ENCODE measurements at regions not wholly inside any gene's neighbourhood (a gene's known extent, or its start where the extent isn't known, plus 50 kb on each side); places are given as distances from the start of the nearest gene placed in this dataset.

DNA sequence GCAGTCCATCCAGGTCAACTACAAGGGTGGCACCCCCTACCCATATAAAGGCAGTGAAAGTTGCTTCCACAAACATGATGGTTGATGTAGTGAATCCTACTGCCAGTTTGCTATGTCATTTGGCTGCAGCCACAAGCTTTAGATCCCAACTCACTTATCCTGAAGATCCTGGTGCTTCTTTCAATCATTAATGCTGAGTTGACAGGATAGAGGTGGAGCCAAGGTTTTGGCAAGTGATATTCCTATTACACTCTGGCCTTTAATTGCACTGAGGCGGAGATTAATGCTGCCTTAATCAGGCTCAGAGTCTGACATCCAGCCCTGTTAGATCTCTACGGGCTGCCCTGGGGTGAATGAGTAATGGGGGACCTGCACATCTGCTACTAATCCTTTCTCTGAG lies 542.4 kb upstream of the ARX start:
- POLR2A ChIA-PET: no interaction called here
- Histone ChIP-seq H3K4me3 (ENCODE audit: control insufficient read depth in 1 of 7, extremely low read depth in 1 of 7, insufficient read depth in 4 of 7, low read depth in 2 of 7, low read length in 6 of 7) (no peak overlapping the region), H3K36me3 (ENCODE audit: control insufficient read depth in 4 of 4, insufficient read depth in 4 of 4, low read length in 3 of 4) (no peaks in the 10 kb centered on the region), H3K27ac (ENCODE audit: insufficient read depth in 1 of 2, low read depth in 1 of 2, low read length in 2 of 2, poor library complexity in 1 of 2, severe bottlenecking in 2 of 2) (no peak overlapping the region), H3K4me1 (ENCODE audit: control extremely low read depth in 1 of 4, control insufficient read depth in 4 of 4, insufficient read depth in 4 of 4, low read length in 3 of 4) (no peaks in the 10 kb centered on the region), H3K9me3 (ENCODE audit: control extremely low read depth in 1 of 5, control insufficient read depth in 4 of 5, insufficient read depth in 2 of 5, low read depth in 1 of 5, low read length in 4 of 5) (no peaks in the 10 kb centered on the region), H3K27me3 (replicated peaks in 2 of 5; ENCODE audit: control insufficient read depth in 4 of 5, insufficient read depth in 5 of 5, low read length in 4 of 5) (no peaks in the 10 kb centered on the region)
- CTCF ChIA-PET: no interaction called here
- WGBS (ENCODE audit: insufficient coverage): 85% methylated on average over 2 of the region's 2 CpGs
- DNase-seq: no peak

DNA sequence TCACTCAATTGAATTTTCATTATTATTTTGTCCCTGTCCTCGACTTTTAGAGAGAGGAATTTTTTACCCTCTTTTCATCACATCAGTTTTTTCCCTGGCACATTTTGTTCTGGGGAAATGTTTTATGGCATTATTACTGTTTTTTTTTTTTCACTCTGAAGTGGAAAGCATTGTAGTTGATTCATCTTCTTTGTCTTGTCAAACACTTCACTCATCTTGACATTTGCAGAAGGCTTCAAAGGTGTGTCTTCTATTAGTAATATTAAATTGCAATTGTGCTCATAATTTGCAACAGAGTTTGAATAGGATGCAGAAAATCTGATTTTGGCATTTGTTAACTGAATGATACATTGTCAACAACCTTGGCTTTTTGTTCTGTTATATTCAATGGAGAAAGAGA lies 545.4 kb upstream of the ARX start:
- Histone ChIP-seq H3K9me3 (ENCODE audit: control extremely low read depth in 1 of 5, control insufficient read depth in 4 of 5, insufficient read depth in 2 of 5, low read depth in 1 of 5, low read length in 4 of 5) (no peaks in the 10 kb centered on the region), H3K4me3 (ENCODE audit: control insufficient read depth in 1 of 7, extremely low read depth in 1 of 7, insufficient read depth in 4 of 7, low read depth in 2 of 7, low read length in 6 of 7) (no peak overlapping the region), H3K36me3 (ENCODE audit: control insufficient read depth in 4 of 4, insufficient read depth in 4 of 4, low read length in 3 of 4) (no peaks in the 10 kb centered on the region), H3K4me1 (ENCODE audit: control extremely low read depth in 1 of 4, control insufficient read depth in 4 of 4, insufficient read depth in 4 of 4, low read length in 3 of 4) (no peaks in the 10 kb centered on the region), H3K27me3 (replicated peaks in 2 of 5; ENCODE audit: control insufficient read depth in 4 of 5, insufficient read depth in 5 of 5, low read length in 4 of 5) (no peaks in the 10 kb centered on the region), H3K27ac (ENCODE audit: insufficient read depth in 1 of 2, low read depth in 1 of 2, low read length in 2 of 2, poor library complexity in 1 of 2, severe bottlenecking in 2 of 2) (no peak overlapping the region)
- POLR2A ChIA-PET: interaction anchor here (0.8 kb wide), 1 partner anchor 301 kb away, joined by 4 read pairs; no protein-coding TSS in a partner anchor
- no peak for DNase-seq
- CTCF ChIA-PET: no interaction called here
- no CpG with 5 or more reads among the region's 1 CpG for WGBS (ENCODE audit: insufficient coverage)

DNA sequence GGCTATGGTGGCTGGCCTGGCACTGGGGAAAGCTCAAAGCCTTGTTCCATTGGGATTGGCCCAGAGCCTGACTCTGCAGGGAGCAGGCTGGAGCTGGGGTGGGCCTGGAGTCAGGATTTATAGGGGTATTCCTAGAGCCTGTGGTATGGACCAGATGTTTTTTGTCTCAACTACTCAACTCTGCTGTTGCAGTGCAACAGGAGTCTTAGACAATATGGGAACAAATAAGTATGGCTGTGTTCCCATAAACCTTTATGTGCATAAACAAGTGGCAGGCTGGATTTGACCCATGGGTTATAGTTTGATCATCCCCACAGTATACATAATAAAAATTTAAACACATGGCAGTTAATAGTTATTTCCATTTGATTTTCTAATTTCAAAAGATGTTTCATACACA lies 557.9 kb upstream of the ARX start:
- no peaks in the 10 kb centered on the region for H3K4me1 ChIP-seq (ENCODE audit: control extremely low read depth in 1 of 4, control insufficient read depth in 4 of 4, insufficient read depth in 4 of 4, low read length in 3 of 4)
- no peaks in the 10 kb centered on the region for H3K36me3 ChIP-seq (ENCODE audit: control insufficient read depth in 4 of 4, insufficient read depth in 4 of 4, low read length in 3 of 4)
- H3K27me3 ChIP-seq (replicated peaks in 2 of 5; ENCODE audit: control insufficient read depth in 4 of 5, insufficient read depth in 5 of 5, low read length in 4 of 5): no peaks in the 10 kb centered on the region
- no peak overlapping the region for H3K27ac ChIP-seq (ENCODE audit: insufficient read depth in 1 of 2, low read depth in 1 of 2, low read length in 2 of 2, poor library complexity in 1 of 2, severe bottlenecking in 2 of 2)
- DNase-seq: no peak
- CTCF ChIA-PET: no interaction called here
- POLR2A ChIA-PET: no interaction called here
- no peak overlapping the region for H3K4me3 ChIP-seq (ENCODE audit: control insufficient read depth in 1 of 7, extremely low read depth in 1 of 7, insufficient read depth in 4 of 7, low read depth in 2 of 7, low read length in 6 of 7)
- no peaks in the 10 kb centered on the region for H3K9me3 ChIP-seq (ENCODE audit: control extremely low read depth in 1 of 5, control insufficient read depth in 4 of 5, insufficient read depth in 2 of 5, low read depth in 1 of 5, low read length in 4 of 5)

DNA sequence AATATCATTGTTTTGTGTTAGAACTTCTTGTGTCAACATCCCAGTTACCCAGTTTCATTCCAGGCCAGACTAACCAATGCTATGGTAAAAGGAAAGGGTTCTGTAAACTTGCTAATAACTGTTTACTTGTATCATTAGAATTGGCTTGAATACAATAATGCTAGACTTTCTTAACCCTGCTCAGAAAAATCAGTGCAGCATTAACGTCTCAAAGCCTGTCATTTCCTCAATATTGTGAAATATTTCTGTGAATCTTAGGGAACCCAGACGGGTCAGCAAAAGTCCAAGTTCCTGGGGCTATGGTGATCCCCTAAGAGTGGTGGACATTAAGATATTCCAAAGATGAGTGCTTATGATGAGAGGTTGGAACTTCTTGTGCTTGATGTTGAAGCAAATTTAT lies 541.2 kb upstream of the MAGEB18 start:
- ChIA-PET CTCF (no interaction called here), POLR2A (no interaction called here)
- no CpG with 5 or more reads among the region's 2 CpGs for WGBS (ENCODE audit: insufficient coverage)
- Histone ChIP-seq H3K36me3 (ENCODE audit: control insufficient read depth in 4 of 4, insufficient read depth in 4 of 4, low read length in 3 of 4) (no peaks in the 10 kb centered on the region), H3K4me1 (ENCODE audit: control extremely low read depth in 1 of 4, control insufficient read depth in 4 of 4, insufficient read depth in 4 of 4, low read length in 3 of 4) (no peaks in the 10 kb centered on the region), H3K9me3 (ENCODE audit: control extremely low read depth in 1 of 5, control insufficient read depth in 4 of 5, insufficient read depth in 2 of 5, low read depth in 1 of 5, low read length in 4 of 5) (no peaks in the 10 kb centered on the region), H3K27me3 (replicated peaks in 2 of 5; ENCODE audit: control insufficient read depth in 4 of 5, insufficient read depth in 5 of 5, low read length in 4 of 5) (no peaks in the 10 kb centered on the region), H3K27ac (ENCODE audit: insufficient read depth in 1 of 2, low read depth in 1 of 2, low read length in 2 of 2, poor library complexity in 1 of 2, severe bottlenecking in 2 of 2) (no peak overlapping the region), H3K4me3 (ENCODE audit: control insufficient read depth in 1 of 7, extremely low read depth in 1 of 7, insufficient read depth in 4 of 7, low read depth in 2 of 7, low read length in 6 of 7) (no peak overlapping the region)
- no peak for DNase-seq

DNA sequence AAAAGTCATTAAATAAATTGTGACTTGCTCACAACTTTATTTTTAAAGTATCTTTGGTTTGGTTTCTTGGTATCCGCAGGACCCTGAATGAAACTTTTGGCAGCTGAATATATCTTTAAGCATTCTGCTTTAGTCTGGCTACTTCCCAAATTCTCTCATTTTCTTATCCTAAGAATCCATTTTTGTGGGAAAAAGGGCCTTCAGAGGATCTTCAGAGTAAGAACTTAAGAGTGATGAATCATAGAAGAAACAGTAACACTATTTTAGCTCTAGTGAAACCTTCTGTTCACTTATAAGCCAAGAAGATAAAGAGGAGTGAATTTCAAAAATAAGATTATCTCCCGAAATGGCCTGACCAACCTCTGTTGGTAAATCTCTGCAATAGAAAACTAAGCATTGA lies 540.6 kb upstream of the MAGEB18 start:
- Histone ChIP-seq H3K4me1 (ENCODE audit: control extremely low read depth in 1 of 4, control insufficient read depth in 4 of 4, insufficient read depth in 4 of 4, low read length in 3 of 4) (no peaks in the 10 kb centered on the region), H3K27me3 (replicated peaks in 2 of 5; ENCODE audit: control insufficient read depth in 4 of 5, insufficient read depth in 5 of 5, low read length in 4 of 5) (no peaks in the 10 kb centered on the region), H3K9me3 (ENCODE audit: control extremely low read depth in 1 of 5, control insufficient read depth in 4 of 5, insufficient read depth in 2 of 5, low read depth in 1 of 5, low read length in 4 of 5) (no peaks in the 10 kb centered on the region), H3K36me3 (ENCODE audit: control insufficient read depth in 4 of 4, insufficient read depth in 4 of 4, low read length in 3 of 4) (no peaks in the 10 kb centered on the region), H3K27ac (ENCODE audit: insufficient read depth in 1 of 2, low read depth in 1 of 2, low read length in 2 of 2, poor library complexity in 1 of 2, severe bottlenecking in 2 of 2) (no peak overlapping the region), H3K4me3 (ENCODE audit: control insufficient read depth in 1 of 7, extremely low read depth in 1 of 7, insufficient read depth in 4 of 7, low read depth in 2 of 7, low read length in 6 of 7) (no peak overlapping the region)
- DNase-seq: no peak
- 75% methylated on average over 1 of the region's 2 CpGs for WGBS (ENCODE audit: insufficient coverage)
- ChIA-PET POLR2A (no interaction called here), CTCF (no interaction called here)

DNA sequence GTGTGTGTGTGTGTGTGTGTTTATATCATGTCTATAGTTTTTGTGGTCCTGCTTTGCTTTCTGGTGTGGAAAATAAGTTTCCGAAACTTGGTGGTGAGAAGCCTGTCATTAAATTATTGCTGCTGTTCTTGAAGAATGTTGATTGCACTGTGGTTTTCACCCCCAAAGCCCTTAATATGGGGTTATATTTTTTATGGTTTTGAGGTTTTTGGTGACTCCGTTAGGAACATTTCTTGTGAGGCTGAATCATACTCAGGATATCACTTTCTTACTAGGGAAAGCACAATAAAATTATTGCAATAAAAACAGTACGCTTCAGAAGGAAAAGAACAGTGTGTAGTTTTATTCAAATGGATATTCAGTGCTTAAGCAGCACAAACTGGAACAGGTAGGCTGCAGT lies 539.1 kb upstream of the MAGEB18 start:
- Histone ChIP-seq H3K27ac (ENCODE audit: insufficient read depth in 1 of 2, low read depth in 1 of 2, low read length in 2 of 2, poor library complexity in 1 of 2, severe bottlenecking in 2 of 2) (no peak overlapping the region), H3K27me3 (replicated peaks in 2 of 5; ENCODE audit: control insufficient read depth in 4 of 5, insufficient read depth in 5 of 5, low read length in 4 of 5) (no peaks in the 10 kb centered on the region), H3K9me3 (ENCODE audit: control extremely low read depth in 1 of 5, control insufficient read depth in 4 of 5, insufficient read depth in 2 of 5, low read depth in 1 of 5, low read length in 4 of 5) (no peaks in the 10 kb centered on the region), H3K4me1 (ENCODE audit: control extremely low read depth in 1 of 4, control insufficient read depth in 4 of 4, insufficient read depth in 4 of 4, low read length in 3 of 4) (no peaks in the 10 kb centered on the region), H3K36me3 (ENCODE audit: control insufficient read depth in 4 of 4, insufficient read depth in 4 of 4, low read length in 3 of 4) (no peaks in the 10 kb centered on the region), H3K4me3 (ENCODE audit: control insufficient read depth in 1 of 7, extremely low read depth in 1 of 7, insufficient read depth in 4 of 7, low read depth in 2 of 7, low read length in 6 of 7) (no peak overlapping the region)
- ChIA-PET POLR2A (no interaction called here), CTCF (no interaction called here)
- 71% methylated on average over 2 of the region's 3 CpGs for WGBS (ENCODE audit: insufficient coverage)
- no peak for DNase-seq

DNA sequence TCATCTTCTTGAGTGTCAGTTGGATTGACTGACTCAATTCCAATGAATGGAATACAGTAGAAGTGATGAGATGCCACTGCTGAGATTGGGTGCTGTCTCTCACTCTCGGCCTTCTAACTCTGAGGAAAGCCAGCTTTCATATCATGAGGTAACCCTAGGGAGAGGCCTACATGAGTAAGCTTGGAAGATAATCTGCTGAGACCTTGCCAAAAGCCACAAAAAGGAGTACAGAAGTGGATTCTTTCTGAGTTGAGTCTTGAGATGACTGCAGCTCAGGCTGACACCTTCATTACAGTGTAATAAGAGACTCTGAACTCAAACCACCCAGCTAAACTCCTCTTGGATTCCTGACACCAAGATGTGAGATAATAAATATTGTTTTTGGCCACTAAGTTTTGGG lies 537.4 kb upstream of the MAGEB18 start:
- Histone ChIP-seq H3K27ac (ENCODE audit: insufficient read depth in 1 of 2, low read depth in 1 of 2, low read length in 2 of 2, poor library complexity in 1 of 2, severe bottlenecking in 2 of 2) (no peak overlapping the region), H3K36me3 (ENCODE audit: control insufficient read depth in 4 of 4, insufficient read depth in 4 of 4, low read length in 3 of 4) (no peaks in the 10 kb centered on the region), H3K4me1 (ENCODE audit: control extremely low read depth in 1 of 4, control insufficient read depth in 4 of 4, insufficient read depth in 4 of 4, low read length in 3 of 4) (no peaks in the 10 kb centered on the region), H3K27me3 (replicated peaks in 2 of 5; ENCODE audit: control insufficient read depth in 4 of 5, insufficient read depth in 5 of 5, low read length in 4 of 5) (no peaks in the 10 kb centered on the region), H3K9me3 (ENCODE audit: control extremely low read depth in 1 of 5, control insufficient read depth in 4 of 5, insufficient read depth in 2 of 5, low read depth in 1 of 5, low read length in 4 of 5) (peaks cover 0 to 2% (median 0%) of the 10 kb centered on the region in 5 experiments), H3K4me3 (ENCODE audit: control insufficient read depth in 1 of 7, extremely low read depth in 1 of 7, insufficient read depth in 4 of 7, low read depth in 2 of 7, low read length in 6 of 7) (no peak overlapping the region)
- CTCF ChIA-PET: no interaction called here
- WGBS (ENCODE audit: insufficient coverage): 100% methylated on average over 1 of the region's 1 CpG
- POLR2A ChIA-PET: no interaction called here
- no peak for DNase-seq

DNA sequence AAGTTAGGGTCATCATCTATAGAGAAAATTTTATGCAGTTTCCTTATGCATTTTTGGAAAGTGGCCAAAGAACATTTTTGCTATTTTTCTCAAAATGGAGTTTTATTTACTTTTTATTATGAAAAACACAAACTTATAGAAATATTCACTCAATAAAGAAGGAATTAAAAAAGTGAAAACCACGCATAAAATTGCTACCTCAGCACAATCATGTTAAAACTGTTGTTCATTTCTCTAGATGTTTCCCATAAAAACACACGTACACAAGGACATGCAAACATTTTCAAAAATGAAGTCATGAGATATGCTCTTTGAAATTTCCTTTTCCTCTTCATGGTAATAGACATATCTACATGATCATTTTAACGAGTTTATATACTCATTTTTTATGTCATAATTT lies 536.8 kb upstream of the MAGEB18 start:
- no peak overlapping the region for H3K4me3 ChIP-seq (ENCODE audit: control insufficient read depth in 1 of 7, extremely low read depth in 1 of 7, insufficient read depth in 4 of 7, low read depth in 2 of 7, low read length in 6 of 7)
- peaks cover 0 to 2% (median 0%) of the 10 kb centered on the region in 5 experiments for H3K9me3 ChIP-seq (ENCODE audit: control extremely low read depth in 1 of 5, control insufficient read depth in 4 of 5, insufficient read depth in 2 of 5, low read depth in 1 of 5, low read length in 4 of 5)
- no peaks in the 10 kb centered on the region for H3K36me3 ChIP-seq (ENCODE audit: control insufficient read depth in 4 of 4, insufficient read depth in 4 of 4, low read length in 3 of 4)
- no peaks in the 10 kb centered on the region for H3K27me3 ChIP-seq (replicated peaks in 2 of 5; ENCODE audit: control insufficient read depth in 4 of 5, insufficient read depth in 5 of 5, low read length in 4 of 5)
- ChIA-PET POLR2A (no interaction called here), CTCF (no interaction called here)
- no peaks in the 10 kb centered on the region for H3K4me1 ChIP-seq (ENCODE audit: control extremely low read depth in 1 of 4, control insufficient read depth in 4 of 4, insufficient read depth in 4 of 4, low read length in 3 of 4)
- 89% methylated on average over 1 of the region's 3 CpGs for WGBS (ENCODE audit: insufficient coverage)
- no peak for DNase-seq
- H3K27ac ChIP-seq (ENCODE audit: insufficient read depth in 1 of 2, low read depth in 1 of 2, low read length in 2 of 2, poor library complexity in 1 of 2, severe bottlenecking in 2 of 2): no peak overlapping the region
